AG04450 (cell line): ENCODE measurements at regions not wholly inside any gene's neighbourhood (a gene's known extent, or its start where the extent isn't known, plus 50 kb on each side); places are given as distances from the start of the nearest gene placed in this dataset.

Experiments used
- CTCF ChIA-PET: fragments of 300-600, 350-600 bp; formaldehyde crosslinking; extraction: SDS; loops from one replicate; lab custom pipeline; 2022; ENCODE audit warnings: antibody characterized with exemption, inconsistent platforms; lab: Charles Lee
- POLR2A ChIA-PET: fragments of 350-600 bp; formaldehyde crosslinking; extraction: SDS; loops from one replicate; lab custom pipeline; 2021; ENCODE audit warnings: antibody characterized with exemption, inconsistent platforms; lab: Yijun Ruan, JAX
- DNase-seq: peaks from one replicate; pipeline ENCODE4 v3.0.0-alpha.2; 2011; ENCODE audit warnings: low read depth, low spot score
- H3K27ac ChIP-seq: one replicate; pipeline ENCODE4 v1.5.1; 2012; ENCODE audit warnings: low read depth, low read length, control low read depth
- H3K27me3 ChIP-seq: one replicate; pipeline ENCODE4 v1.6.0; 2012; ENCODE audit warnings: low read length; ENCODE audit not compliant: control insufficient read depth, insufficient read depth
- H3K4me3 ChIP-seq: 2 replicates; pipeline ENCODE4 v1.5.1; 2011; ENCODE audit warnings: mild to moderate bottlenecking, low read depth, low read length, control low read depth
- H3K9me3 ChIP-seq: 2 replicates; pipeline ENCODE4 v1.5.1; 2012; ENCODE audit warnings: low read length; ENCODE audit not compliant: control insufficient read depth, insufficient read depth
- TF ChIP-seq, protein P1 (sequence below): IDR thresholded peaks from 2 replicates; pipeline ENCODE4 v1.5.1; 2011; ENCODE audit warnings: low read depth, low read length, control low read depth, inconsistent platforms

GRCh38 chr1:96510391-96510790 is 211.2 kb upstream of the PTBP2 start:
- Histone ChIP-seq H3K27me3 (no peaks in the 10 kb centered on the region), H3K27ac (no peak overlapping the region), H3K4me3 (no peak overlapping the region), H3K9me3 (no peaks in the 10 kb centered on the region)
- TF ChIP-seq, protein P1, sequence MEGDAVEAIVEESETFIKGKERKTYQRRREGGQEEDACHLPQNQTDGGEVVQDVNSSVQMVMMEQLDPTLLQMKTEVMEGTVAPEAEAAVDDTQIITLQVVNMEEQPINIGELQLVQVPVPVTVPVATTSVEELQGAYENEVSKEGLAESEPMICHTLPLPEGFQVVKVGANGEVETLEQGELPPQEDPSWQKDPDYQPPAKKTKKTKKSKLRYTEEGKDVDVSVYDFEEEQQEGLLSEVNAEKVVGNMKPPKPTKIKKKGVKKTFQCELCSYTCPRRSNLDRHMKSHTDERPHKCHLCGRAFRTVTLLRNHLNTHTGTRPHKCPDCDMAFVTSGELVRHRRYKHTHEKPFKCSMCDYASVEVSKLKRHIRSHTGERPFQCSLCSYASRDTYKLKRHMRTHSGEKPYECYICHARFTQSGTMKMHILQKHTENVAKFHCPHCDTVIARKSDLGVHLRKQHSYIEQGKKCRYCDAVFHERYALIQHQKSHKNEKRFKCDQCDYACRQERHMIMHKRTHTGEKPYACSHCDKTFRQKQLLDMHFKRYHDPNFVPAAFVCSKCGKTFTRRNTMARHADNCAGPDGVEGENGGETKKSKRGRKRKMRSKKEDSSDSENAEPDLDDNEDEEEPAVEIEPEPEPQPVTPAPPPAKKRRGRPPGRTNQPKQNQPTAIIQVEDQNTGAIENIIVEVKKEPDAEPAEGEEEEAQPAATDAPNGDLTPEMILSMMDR = no peak
- ChIA-PET POLR2A (no interaction called here), CTCF (no interaction called here)
- no peak for DNase-seq

DNA sequence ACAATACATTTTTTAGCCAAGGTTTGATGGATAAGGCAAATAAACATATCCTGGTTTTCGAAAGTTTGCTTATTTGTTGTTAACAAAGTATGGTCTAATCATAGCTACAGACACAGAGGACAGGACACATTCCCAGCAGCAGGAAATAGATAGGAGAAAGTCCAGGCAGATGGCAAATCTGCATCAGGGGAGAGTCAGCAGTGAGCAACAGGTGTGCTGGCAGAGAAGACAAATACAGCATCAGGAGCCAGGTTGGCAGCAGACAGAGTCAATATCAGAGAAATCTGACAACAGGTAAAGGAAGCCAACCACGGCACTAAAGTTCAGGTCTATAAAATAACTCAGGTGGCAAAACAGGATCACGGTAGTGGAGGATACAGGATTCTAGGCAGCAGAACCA is 210.7 kb upstream of the PTBP2 start:
- ChIA-PET POLR2A (no interaction called here), CTCF (interaction anchor here (1.4 kb wide), 1 partner anchor 274 kb away, joined by 5 read pairs; no protein-coding TSS in a partner anchor)
- H3K4me3 ChIP-seq = no peak overlapping the region
- no peaks in the 10 kb centered on the region for H3K9me3 ChIP-seq
- no peak for DNase-seq
- no peak overlapping the region for H3K27ac ChIP-seq
- H3K27me3 ChIP-seq = no peaks in the 10 kb centered on the region
- TF ChIP-seq, protein P1 = no peak

DNA sequence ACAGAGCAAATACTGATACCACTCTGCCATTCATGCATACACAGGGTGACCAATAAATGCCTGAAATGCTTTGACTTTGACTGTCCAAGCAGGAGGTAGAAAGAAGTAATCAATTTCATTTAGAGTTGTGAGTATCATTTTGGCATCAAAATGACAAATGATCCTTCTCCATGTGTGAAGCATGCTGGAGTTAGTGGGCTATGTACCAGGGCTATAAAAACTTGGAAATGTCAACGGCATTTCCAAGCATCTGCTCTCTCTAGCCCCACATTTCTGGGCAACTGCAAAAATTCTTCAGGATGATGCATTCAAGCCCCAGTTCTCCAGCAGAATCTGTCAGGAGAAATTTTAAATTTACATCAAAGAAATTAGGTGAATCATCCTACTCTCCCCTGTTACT is 208.4 kb upstream of the PTBP2 start:
- ChIA-PET CTCF (interaction anchor here (0.9 kb wide), 1 partner anchor 276 kb away, joined by 3 read pairs; no protein-coding TSS in a partner anchor), POLR2A (no interaction called here)
- DNase-seq = no peak
- Histone ChIP-seq H3K27me3 (no peaks in the 10 kb centered on the region), H3K9me3 (no peaks in the 10 kb centered on the region), H3K27ac (no peak overlapping the region), H3K4me3 (no peak overlapping the region)
- TF ChIP-seq, protein P1 = no peak

GRCh38 chr1:96515430-96515829 is 206.2 kb upstream of the PTBP2 start:
- H3K9me3 ChIP-seq = no peaks in the 10 kb centered on the region; the same call in 1 of the 2 replicates
- DNase-seq = no peak
- ChIA-PET POLR2A (no interaction called here), CTCF (no interaction called here)
- H3K4me3 ChIP-seq = no peak overlapping the region
- TF ChIP-seq, protein P1 = no peak
- H3K27ac ChIP-seq = no peak overlapping the region
- no peaks in the 10 kb centered on the region for H3K27me3 ChIP-seq

DNA sequence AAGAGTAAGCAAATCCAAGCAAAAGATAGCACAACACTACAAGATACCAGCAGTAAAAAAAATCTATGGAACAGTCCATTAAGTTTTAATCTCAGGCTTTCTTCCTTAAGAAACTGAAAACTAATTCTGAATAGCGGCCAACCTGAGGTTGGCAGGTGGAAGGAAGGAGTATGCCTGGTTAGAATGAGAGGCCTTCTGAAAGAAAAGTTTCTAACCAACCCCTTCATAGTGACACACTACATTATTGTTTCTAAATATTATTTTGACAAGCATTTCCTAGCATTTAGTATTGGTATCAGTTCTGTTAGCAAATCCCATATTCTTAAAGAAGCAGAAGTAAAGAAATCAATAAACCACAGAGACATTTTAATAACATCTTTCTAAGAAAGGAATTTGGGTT is 205.7 kb upstream of the PTBP2 start:
- no peak overlapping the region for H3K27ac ChIP-seq
- TF ChIP-seq, protein P1 = no peak
- ChIA-PET POLR2A (no interaction called here), CTCF (no interaction called here)
- H3K27me3 ChIP-seq = no peaks in the 10 kb centered on the region
- no peak overlapping the region for H3K4me3 ChIP-seq
- no peak for DNase-seq
- no peaks in the 10 kb centered on the region; the same call in 1 of the 2 replicates for H3K9me3 ChIP-seq
